H9 (cell line): ENCODE measurements at regions not wholly inside any gene's neighbourhood (a gene's known extent, or its start where the extent isn't known, plus 50 kb on each side); places are given as distances from the start of the nearest gene placed in this dataset.

Experiments used
- DNase-seq: peaks from one replicate; pipeline ENCODE4 v3.0.0-alpha.2; 2017
- H2AFZ ChIP-seq: one replicate; pipeline ENCODE4 v1.6.1; 2013; ENCODE audit warnings: mild to moderate bottlenecking, low read length, control low read depth, moderate library complexity
- H2AK5ac ChIP-seq: 2 replicates; pipeline ENCODE4 v1.6.1; 2013; ENCODE audit warnings: low read length, control low read depth, mixed read lengths; ENCODE audit not compliant: insufficient read length
- H2BK120ac ChIP-seq: one replicate; pipeline ENCODE4 v1.6.1; 2013; ENCODE audit warnings: low read depth, mild to moderate bottlenecking, low read length, control low read depth, inconsistent platforms; ENCODE audit not compliant: poor library complexity, severe bottlenecking
- H2BK12ac ChIP-seq: 2 replicates; pipeline ENCODE4 v1.6.1; 2013; ENCODE audit warnings: low read length, control low read depth, mixed read lengths, low read depth; ENCODE audit not compliant: insufficient read length
- H2BK15ac ChIP-seq: 2 replicates; pipeline ENCODE4 v1.6.1; 2013; ENCODE audit warnings: low read depth, low read length, control low read depth
- H2BK20ac ChIP-seq: one replicate; pipeline ENCODE4 v1.6.1; 2013; ENCODE audit warnings: low read depth, mild to moderate bottlenecking, low read length, control low read depth, inconsistent platforms; ENCODE audit not compliant: poor library complexity, severe bottlenecking
- H2BK5ac ChIP-seq: 2 replicates; pipeline ENCODE4 v1.6.1; 2013; ENCODE audit warnings: low read length, control low read depth, mixed read lengths; ENCODE audit not compliant: insufficient read length
- H3K14ac ChIP-seq: 2 replicates; pipeline ENCODE4 v1.6.1; 2013; ENCODE audit warnings: low read length, control low read depth; ENCODE audit not compliant: insufficient read depth
- H3K18ac ChIP-seq: 2 replicates; pipeline ENCODE4 v1.6.1; 2013; ENCODE audit warnings: low read depth, mild to moderate bottlenecking, mixed read lengths, low read length, control low read depth; ENCODE audit not compliant: insufficient read length
- H3K23ac ChIP-seq: 2 replicates; pipeline ENCODE4 v1.6.1; 2013; ENCODE audit warnings: low read length, control low read depth, mixed read lengths, low read depth; ENCODE audit not compliant: insufficient read length
- H3K23me2 ChIP-seq: 2 replicates; pipeline ENCODE4 v1.6.1; 2013; ENCODE audit warnings: low read depth, mild to moderate bottlenecking, mixed read lengths, low read length, control low read depth; ENCODE audit not compliant: insufficient read length, poor library complexity, severe bottlenecking
- H3K27ac ChIP-seq: 2 replicates; pipeline ENCODE4 v1.5.1; 2013; ENCODE audit warnings: low read length, control low read depth, mixed read lengths, low read depth; ENCODE audit not compliant: insufficient read length
- H3K27me3 ChIP-seq: 2 replicates; pipeline ENCODE4 v1.6.1; 2013; ENCODE audit warnings: low read length, control low read depth, inconsistent platforms; ENCODE audit not compliant: insufficient read depth
- H3K4ac ChIP-seq: 2 replicates; pipeline ENCODE4 v1.6.1; 2013; ENCODE audit warnings: low read depth, mild to moderate bottlenecking, control low read depth, inconsistent platforms, low read length, moderate library complexity
- H3K4me1 ChIP-seq: 2 replicates; pipeline ENCODE4 v1.6.1; 2013; ENCODE audit warnings: low read length, control low read depth, inconsistent platforms; ENCODE audit not compliant: insufficient read depth
- H3K4me2 ChIP-seq: 2 replicates; pipeline ENCODE4 v1.6.1; 2013; ENCODE audit warnings: low read length, control low read depth, mixed read lengths; ENCODE audit not compliant: insufficient read length, insufficient read depth
- H3K56ac ChIP-seq: 2 replicates; pipeline ENCODE4 v1.6.1; 2013; ENCODE audit warnings: low read depth, mild to moderate bottlenecking, mixed read lengths, low read length, control low read depth; ENCODE audit not compliant: insufficient read length
- H3K79me1 ChIP-seq: 2 replicates; pipeline ENCODE4 v1.6.1; 2013; ENCODE audit warnings: low read depth, mild to moderate bottlenecking, moderate library complexity, low read length, control low read depth, inconsistent platforms; ENCODE audit not compliant: insufficient read depth, poor library complexity, severe bottlenecking
- H3K79me2 ChIP-seq: 2 replicates; pipeline ENCODE4 v1.6.1; 2013; ENCODE audit warnings: low read length, control low read depth, inconsistent platforms; ENCODE audit not compliant: insufficient read depth
- H3K9ac ChIP-seq: 2 replicates; pipeline ENCODE4 v1.6.1; 2013; ENCODE audit warnings: low read length, control low read depth, mixed read lengths; ENCODE audit not compliant: insufficient read length; ENCODE audit errors: extremely low read depth
- H3K9me3 ChIP-seq: one replicate; pipeline ENCODE4 v1.6.1; 2013; ENCODE audit warnings: low read depth, low read length, inconsistent platforms; ENCODE audit not compliant: control insufficient read depth
- H3T11ph ChIP-seq: one replicate; pipeline ENCODE4 v1.6.1; 2013; ENCODE audit warnings: mild to moderate bottlenecking, low read length, control low read depth, inconsistent platforms
- H4K20me1 ChIP-seq: one replicate; pipeline ENCODE4 v1.6.1; 2013; ENCODE audit not compliant: control insufficient read depth, insufficient read length, insufficient read depth
- H4K5ac ChIP-seq: 2 replicates; pipeline ENCODE4 v1.6.1; 2013; ENCODE audit warnings: low read depth, mild to moderate bottlenecking, mixed read lengths, low read length, control low read depth; ENCODE audit not compliant: insufficient read length
- H4K8ac ChIP-seq: replicated peaks from 2 replicates; pipeline ENCODE4 v1.6.1; 2013; ENCODE audit warnings: low read length, control low read depth, mixed read lengths, low read depth; ENCODE audit not compliant: insufficient read length
- H4K91ac ChIP-seq: 2 replicates; pipeline ENCODE4 v1.6.1; 2013; ENCODE audit warnings: low read depth, mild to moderate bottlenecking, moderate library complexity, mixed read lengths, low read length, control low read depth; ENCODE audit not compliant: insufficient read length
- H3K27ac Mint-ChIP-seq, 3 experiments: 2 replicates in 2 of 3; 3 replicates in 1 of 3; pipeline ENCODE4 v1.8.0; 2020 to 2021; ENCODE audit warnings: mixed read lengths in 3 of 3, mild to moderate bottlenecking in 1 of 3, moderate library complexity in 1 of 3
- H3K27me3 Mint-ChIP-seq: 2 replicates; pipeline ENCODE4 v1.8.0; 2021; ENCODE audit warnings: low read depth, mild to moderate bottlenecking, moderate library complexity, mixed read lengths
- H3K36me3 Mint-ChIP-seq, 3 experiments: 2 replicates in 2 of 3; 3 replicates in 1 of 3; pipeline ENCODE4 v1.8.0; 2020 to 2021; ENCODE audit warnings: low read depth in 3 of 3, mixed read lengths in 3 of 3; ENCODE audit not compliant: insufficient read depth in 1 of 3
- H3K4me1 Mint-ChIP-seq, 2 experiments: 2 replicates each; pipeline ENCODE4 v1.8.0; 2020; ENCODE audit warnings: mixed read lengths in 2 of 2
- H3K4me3 Mint-ChIP-seq, 2 experiments: 2 replicates in 1 of 2; 3 replicates in 1 of 2; pipeline ENCODE4 v1.8.0; 2020 to 2021; ENCODE audit warnings: mild to moderate bottlenecking in 2 of 2, mixed read lengths in 2 of 2, moderate library complexity in 1 of 2
- H3K9me3 Mint-ChIP-seq, 2 experiments: 2 replicates in 1 of 2; 3 replicates in 1 of 2; pipeline ENCODE4 v1.8.0; 2020; ENCODE audit warnings: mild to moderate bottlenecking in 2 of 2, mixed read lengths in 2 of 2, moderate library complexity in 1 of 2
- CTCF ChIP-seq: fragments of 200-600 bp; sonication (generic); conservative IDR thresholded peaks from 3 replicates; pipeline ENCODE4 v1.8.0; 2021; ENCODE audit warnings: antibody characterized with exemption, mild to moderate bottlenecking
- WGBS: extraction: QIAGEN DNeasy Blood & Tissue Kit; methylation state at CpG from one replicate; pipeline ENCODE4 v1.1.7; 2013; ENCODE audit warnings: missing lambda C conversion rate, low lambda C conversion rate, mixed read lengths; ENCODE audit not compliant: insufficient read length; ENCODE audit errors: extremely low coverage; 5-methylcytosine and 5-hydroxymethylcytosine counted together

GRCh38 chr18:75492852-75493251, 65.3 kb upstream of the SMIM21 start:
- no peak overlapping the region for H3K14ac ChIP-seq
- H3K23me2 ChIP-seq, result no peaks in the 10 kb centered on the region
- H2AK5ac ChIP-seq, result no peak overlapping the region
- H4K5ac ChIP-seq, result no peak overlapping the region
- H2BK120ac ChIP-seq, result no peak overlapping the region
- H3K36me3 Mint-ChIP-seq, result no peaks in the 10 kb centered on the region
- no peak overlapping the region for H3K4me2 ChIP-seq
- no peak overlapping the region for H4K91ac ChIP-seq
- H3K9me3 ChIP-seq, result no peaks in the 10 kb centered on the region
- H3K9me3 Mint-ChIP-seq, result no peaks in the 10 kb centered on the region
- TF ChIP-seq CTCF, result no peak
- no peaks in the 10 kb centered on the region for H4K20me1 ChIP-seq
- H3K18ac ChIP-seq, result no peak overlapping the region
- no peaks in the 10 kb centered on the region for H3K79me1 ChIP-seq
- no peaks in the 10 kb centered on the region for H3K27me3 ChIP-seq
- H3K27me3 Mint-ChIP-seq, result no peaks in the 10 kb centered on the region; the same call in 1 of the 2 replicates
- no peak overlapping the region for H3K27ac ChIP-seq
- H2BK5ac ChIP-seq, result no peak overlapping the region
- H2BK15ac ChIP-seq, result no peak overlapping the region
- no peak overlapping the region for H3K9ac ChIP-seq
- no peak overlapping the region for H3K56ac ChIP-seq
- no peak overlapping the region for H4K8ac ChIP-seq
- WGBS, result no CpG with 5 or more reads among the region's 2 CpGs
- H3K27ac Mint-ChIP-seq, result no peak overlapping the region; a peak in 1 of 7 replicates
- no peak overlapping the region for H3T11ph ChIP-seq
- H3K4me3 Mint-ChIP-seq, result no peak overlapping the region
- H3K23ac ChIP-seq, result no peak overlapping the region
- no peak overlapping the region for H3K4ac ChIP-seq
- H2AFZ ChIP-seq, result no peak overlapping the region
- H3K4me1 Mint-ChIP-seq, result no peaks in the 10 kb centered on the region
- H2BK12ac ChIP-seq, result no peak overlapping the region
- no peaks in the 10 kb centered on the region for H3K4me1 ChIP-seq
- DNase-seq, result no peak
- no peaks in the 10 kb centered on the region for H3K79me2 ChIP-seq
- no peak overlapping the region for H2BK20ac ChIP-seq
